ENCODE measurements at regions not wholly inside any gene's neighbourhood (a gene's known extent, or its start where the extent isn't known, plus 50 kb on each side); places are given as distances from the start of the nearest gene placed in this dataset.
"Not testable (repeated sequence)": the region's sequence is repeated elsewhere in the genome, so short reads cannot be mapped to it uniquely, and the experiment has no call there.

GRCh38 chr1:57612833-57613232 is 189.0 kb upstream of the DAB1 start:
- no peak for DNase-seq

- no peak for DNase-seq
These were observed 182.1 kb upstream of the DAB1 start for GRCh38 chr1:57605933-57606332.

DNA sequence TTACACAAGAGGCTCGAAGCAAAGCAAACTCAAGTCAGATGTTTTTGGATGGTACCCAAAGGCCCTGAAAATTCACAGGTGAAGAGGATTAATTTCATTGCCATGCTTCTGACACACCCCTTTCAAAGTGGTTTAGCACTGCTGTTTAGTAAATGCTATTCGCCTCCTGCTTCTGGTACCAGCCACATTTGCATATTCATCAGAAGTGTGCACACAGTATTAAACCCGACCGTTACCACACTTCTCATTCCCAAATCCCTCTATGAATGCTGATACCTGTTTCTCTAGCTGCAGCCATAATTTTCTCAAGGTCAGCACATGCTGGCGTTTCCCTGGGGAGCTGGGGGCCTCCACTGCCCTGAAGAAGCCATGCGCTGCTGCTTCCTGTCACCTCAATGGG is 179.8 kb upstream of the DAB1 start:
- DNase-seq: no peak

DNA sequence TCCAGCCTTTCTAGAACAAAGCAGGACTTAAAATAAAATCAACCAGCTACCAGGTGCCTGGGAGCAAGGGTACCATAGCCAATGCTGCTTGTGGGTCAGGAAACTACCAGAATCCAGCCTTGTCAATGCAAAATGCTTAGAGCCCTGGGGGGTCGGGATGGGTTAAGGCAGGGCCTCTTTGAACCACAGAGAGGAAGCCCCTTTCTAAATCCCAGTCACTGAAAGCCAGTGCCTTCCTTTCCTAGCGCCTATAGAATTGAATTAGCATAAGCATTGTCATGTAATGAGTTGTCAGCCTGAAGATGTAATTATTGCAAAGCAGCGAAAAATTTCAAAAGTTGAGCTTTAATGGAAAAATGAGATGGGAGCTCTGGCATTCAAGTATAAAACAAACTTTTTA is 176.6 kb upstream of the DAB1 start:
- DNase-seq: no peak

DNA sequence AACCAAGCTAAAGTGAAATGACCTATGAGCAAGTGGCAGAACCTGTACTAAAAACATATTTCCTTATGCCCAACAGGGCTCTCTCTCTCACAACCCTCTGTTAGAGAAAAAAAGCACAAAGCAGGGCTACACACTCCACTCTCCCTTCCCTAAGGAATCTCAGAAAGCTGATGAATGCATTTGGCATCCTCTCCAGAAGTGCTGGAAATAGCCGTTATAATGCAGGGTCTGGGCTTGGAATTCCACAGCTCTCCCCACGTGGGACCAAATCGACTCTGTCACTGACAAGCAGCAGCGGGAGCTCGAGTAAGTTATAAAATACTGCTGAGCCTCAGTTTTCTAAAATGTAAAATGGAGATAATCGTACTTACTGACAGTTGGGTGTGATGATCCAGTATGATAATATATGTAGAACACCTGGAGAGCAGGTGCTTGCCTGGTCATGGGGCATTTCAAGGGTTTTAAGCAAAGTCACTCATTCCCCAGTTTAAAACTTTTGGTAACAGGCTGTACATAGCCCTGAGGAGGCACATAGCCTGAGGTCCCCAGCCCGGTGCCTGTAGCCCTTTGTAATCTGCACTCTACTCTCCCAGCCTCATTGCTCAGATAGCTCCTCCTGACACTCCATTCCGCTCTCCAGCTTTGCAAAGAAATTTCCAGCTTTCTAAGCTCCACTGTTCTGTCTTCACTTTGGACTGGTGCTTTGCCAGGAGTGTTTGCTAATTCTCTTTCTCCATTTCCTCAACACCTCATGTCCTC is 175.6 kb upstream of the DAB1 start:
- no peak for DNase-seq

DNA sequence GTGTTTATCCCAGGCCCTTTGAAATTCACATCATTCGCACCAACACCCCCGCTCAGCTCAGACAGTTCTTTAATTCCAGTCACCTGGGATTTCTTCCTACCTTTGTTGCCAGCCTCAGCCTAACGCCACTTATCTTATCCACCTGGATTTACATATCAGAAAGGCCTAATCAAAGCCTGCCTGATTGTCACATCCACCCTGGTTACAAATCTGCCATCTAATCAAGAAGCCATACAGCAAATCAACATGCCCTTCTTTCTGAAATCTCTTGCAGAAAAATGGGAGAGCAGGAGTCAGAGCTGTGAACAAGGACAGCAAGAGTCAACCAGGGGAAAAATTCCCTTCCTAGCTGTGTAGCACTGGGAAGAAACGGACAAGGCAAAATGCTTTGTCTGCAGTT is 173.2 kb upstream of the DAB1 start:
- DNase-seq: no peak

DNA sequence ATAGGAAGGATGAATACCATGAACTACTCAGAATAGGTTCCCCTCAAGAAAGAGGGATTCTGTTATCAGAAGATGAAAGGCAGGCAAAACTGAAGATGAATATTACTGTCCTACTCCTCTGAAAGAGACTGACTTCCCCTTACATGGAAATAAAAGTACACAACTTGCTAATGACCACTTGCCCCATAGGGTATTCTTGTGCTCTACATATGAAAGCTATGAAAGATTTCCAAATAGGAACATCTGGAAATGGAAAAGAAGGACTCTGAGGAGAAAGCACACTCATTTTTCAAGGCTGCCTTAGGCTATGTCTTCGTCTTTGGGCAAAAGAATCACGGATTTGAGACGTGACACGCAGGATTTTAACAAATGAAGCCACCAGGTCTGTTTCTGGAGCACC is 170.1 kb upstream of the DAB1 start:
- no peak for DNase-seq

DNA sequence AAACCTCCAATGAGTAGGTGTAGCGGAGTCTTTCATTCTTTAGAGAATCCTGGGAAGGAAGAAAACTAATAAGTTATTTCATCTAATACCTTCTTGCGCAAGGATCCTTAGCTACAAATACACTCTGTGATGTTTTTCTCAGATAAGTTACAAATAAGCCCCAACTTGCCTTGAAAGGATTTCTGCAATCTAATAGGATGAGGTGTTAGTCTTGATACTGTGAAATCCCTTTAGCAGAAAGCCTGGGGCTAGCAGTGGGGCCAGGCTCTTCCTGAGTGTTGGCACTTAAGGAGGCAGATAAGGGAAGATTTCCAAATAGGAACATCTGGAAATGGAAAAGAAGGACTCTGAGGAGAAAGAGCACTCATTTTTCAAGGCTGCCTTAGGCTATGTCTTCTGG is 168.0 kb upstream of the DAB1 start:
- no peak for DNase-seq

GRCh38 chr1:57590978-57591377 is 167.1 kb upstream of the DAB1 start:
- DNase-seq: no peak

DNA sequence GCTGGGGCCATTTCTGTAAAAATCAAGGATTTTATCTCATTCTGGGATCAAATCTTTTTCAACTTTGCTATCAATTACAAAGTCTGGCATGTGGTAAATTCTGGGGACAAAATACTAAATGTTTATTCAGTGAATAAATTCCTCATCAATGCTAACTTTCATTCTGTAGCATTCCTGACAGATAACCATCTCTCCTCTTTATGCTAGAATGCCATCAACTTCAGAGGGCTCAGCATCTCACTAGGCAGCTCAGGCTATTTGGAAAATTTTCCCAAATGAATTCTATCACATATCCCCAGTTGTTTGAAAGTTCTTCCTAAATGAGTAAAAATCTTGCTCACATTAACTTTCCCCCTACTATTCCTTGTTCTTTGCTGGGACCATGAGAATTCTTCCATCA is 163.0 kb upstream of the DAB1 start:
- no peak for DNase-seq

- no peak for DNase-seq
These were observed 154.8 kb upstream of the DAB1 start for GRCh38 chr1:57578680-57579079.

DNA sequence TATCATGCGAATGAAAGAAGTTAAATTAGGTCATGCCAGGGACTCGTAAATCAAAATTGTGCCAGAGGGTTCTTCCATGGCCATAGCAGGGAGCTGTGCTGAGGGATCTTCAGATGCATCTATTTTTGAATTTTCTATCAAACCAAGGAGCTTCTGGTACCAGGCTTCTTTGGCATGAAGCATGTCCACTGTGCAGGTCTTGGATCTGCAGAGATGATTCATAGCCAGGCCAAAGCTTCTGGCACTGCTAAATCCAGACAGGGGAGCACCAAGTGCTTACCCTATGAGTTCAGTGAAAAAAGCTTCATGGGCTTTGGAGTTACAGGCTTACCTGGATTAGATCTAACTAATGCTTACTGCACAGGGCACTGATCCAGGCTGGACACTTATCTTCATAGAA is 154.2 kb upstream of the DAB1 start:
- DNase-seq: no peak

DNA sequence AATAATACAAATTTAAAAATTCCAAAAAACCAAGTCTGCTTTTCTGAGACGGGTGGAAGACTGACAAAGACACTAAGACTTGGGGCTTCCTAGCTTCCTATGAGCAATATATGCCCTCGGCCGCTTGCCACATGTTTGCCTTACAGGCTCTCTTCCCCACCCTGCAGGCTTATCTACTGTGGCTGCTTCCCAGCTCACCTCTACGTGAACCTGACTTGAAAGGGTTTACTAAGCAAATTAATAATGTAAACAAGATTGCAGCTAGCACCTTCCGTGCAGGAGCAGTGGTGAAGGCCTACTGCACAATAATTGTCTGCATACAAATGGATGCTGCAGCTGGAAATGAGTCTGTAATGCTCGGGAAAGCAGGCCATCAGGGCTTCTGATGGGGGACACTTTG is 152.9 kb upstream of the DAB1 start:
- DNase-seq: no peak

GRCh38 chr1:57572016-57572415 is 148.2 kb upstream of the DAB1 start:
- DNase-seq: no peak

GRCh38 chr1:57558066-57558465 is 134.2 kb upstream of the DAB1 start:
- DNase-seq: not testable (repeated sequence)

DNA sequence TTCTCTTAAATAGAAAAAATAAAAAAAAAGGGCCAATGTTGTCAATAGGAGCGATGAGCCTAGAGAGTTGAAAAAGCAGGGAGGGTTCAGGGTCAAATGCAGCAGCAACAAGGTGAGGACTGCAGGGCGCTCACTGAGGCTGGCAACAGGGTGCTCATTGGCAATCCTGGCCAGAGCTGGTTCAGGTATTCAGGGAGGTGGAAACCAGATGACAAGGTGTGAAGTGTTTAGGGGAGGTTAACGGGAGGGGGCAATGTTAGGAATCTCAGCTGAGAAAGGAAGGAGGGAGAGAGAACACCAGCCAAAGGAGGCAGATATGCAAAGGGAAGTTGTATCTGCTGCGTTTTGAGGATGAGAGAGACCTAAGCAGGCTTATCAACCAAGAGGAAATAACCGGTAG is 129.8 kb upstream of the DAB1 start:
- DNase-seq: no peak

DNA sequence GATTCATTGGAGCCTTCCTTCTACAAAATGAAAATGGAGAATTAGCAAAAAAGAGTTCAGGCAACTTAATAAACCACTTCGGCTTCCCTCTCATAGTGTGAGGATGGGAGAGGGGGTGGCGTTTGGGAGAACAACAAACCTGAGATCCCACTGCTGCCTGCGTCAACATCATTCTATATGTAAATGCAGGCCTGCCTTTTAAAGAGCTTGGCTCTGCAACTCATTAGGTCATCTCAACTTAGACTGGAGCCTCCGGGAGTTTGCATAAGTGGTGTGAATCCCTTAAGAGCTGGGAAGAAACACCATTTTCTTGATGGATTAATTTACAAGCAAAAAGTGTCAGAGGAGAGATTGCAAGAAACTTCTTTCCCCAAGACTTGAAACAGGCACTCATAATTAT is 127.6 kb upstream of the DAB1 start:
- no peak for DNase-seq

DNA sequence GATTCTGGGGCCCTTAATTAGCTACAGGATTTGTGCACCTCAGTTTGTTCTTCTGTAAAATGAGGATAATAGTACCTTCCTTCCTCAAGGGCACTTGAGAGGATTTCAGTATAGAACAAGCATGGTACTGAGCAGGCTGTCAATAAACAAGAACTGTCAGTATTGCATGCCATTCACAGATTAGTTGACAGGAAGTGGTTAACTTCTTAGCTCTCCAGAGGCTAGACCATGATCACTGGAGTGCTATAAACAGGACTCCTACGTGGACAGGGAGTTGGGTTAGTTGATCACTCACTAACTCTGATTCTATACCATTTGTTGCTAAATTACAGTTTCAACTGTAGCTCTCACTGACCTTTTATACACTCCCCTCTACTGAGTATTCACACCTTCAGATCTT is 126.2 kb upstream of the DAB1 start:
- DNase-seq: no peak

DNA sequence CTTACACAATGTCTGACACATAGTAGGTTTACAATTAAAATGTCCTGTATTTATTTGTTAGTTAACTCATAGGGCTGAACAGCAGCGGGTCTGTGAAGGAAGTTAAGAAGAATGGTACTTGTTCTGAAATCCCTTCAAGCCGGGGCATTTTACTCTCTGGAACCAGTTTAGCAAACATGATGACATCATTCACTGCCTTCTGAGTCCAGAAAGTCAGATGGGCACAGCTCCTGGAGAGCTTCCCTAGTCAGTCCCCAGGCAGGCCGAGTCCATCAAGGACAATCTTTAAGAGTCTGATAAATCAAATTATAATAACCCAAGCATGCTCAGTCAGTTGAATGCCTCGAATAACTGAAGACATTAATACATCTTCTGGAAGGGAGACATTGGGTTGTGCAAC is 125.4 kb upstream of the DAB1 start:
- no peak for DNase-seq

- no peak for DNase-seq
These were observed 122.9 kb upstream of the DAB1 start for GRCh38 chr1:57546549-57547330.

GRCh38 chr1:57544345-57544744 is 120.5 kb upstream of the DAB1 start:
- DNase-seq: no peak

DNA sequence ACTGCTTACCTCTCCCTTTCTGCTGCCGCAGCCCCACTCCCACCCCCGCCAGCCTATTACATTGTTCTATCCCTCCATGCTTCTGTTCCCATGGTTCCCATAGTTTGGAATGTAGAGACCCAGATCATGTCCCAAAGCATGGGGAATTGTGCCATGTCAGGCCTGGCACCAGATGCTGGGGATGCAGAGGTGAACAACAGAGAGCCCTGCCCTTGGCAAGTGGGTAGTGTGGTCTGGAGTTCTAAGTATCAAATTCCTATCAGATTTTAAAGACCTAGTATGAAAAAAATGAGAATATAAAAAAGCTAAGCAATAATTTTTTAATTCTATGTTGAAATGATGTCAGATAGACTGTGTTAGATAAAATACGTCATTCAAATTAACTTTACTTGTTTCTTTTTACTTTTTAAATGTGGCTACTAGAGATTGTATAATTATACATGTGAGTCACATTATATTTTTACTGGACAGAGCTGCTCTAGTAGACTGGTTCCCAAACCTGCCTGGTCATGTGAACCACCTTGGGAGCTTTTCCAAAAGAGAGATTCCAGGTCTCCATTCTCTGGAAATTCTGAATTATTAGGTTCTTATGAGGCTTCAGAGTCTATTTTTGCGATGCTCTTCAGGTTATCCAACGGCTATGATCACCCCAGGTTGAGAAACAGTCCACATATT is 113.0 kb upstream of the DAB1 start:
- no peak for DNase-seq

DNA sequence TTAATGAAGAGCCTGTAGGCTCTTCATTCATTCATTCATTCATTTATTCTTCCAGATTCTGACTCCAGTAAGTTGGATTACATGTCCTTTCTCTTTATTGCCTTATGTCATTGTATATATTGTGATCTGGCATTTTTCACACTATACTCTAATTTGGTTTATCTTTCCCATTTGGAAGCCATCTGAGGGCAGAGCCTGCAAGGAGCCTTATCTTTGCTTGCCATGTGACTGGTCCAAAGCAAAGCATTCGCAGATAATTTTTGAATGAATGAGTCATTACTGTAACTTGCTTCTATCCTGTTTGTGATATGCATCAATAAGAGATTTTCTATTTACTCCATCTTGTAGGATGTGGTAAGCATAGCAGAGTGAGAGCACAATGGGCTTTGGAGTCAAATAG is 108.4 kb upstream of the DAB1 start:
- DNase-seq: no peak

GRCh38 chr1:57530911-57531260 is 107.0 kb upstream of the DAB1 start:
- not testable (repeated sequence) for DNase-seq
